ENCODE measurements at regions not wholly inside any gene's neighbourhood (a gene's known extent, or its start where the extent isn't known, plus 50 kb on each side); places are given as distances from the start of the nearest gene placed in this dataset.

DNA sequence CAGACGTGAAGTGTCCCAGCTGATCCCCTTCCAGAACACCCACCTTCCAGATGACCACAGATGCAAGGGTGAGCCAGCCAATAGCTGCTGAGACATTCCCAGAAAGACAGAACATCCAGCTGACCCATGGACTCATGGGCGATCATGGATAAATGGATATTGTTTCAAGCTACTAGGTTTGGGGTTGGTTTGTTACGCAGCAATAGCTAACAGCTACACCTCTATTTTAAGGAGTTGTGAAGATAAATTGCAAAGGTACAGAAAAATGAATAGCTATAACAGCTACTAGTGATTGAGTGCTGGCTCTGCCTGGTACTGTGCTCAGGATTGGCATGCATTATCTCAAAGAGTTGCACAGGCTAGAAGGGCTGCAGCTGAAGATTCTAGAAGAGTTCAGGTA, 122.5 kb downstream of the MIAT start:
- H3K4me3 Mint-ChIP-seq, result no peak overlapping the region
- peaks cover 2% of the 10 kb centered on the region for H3K9me3 Mint-ChIP-seq
- DNase-seq, result no peak
- no peak overlapping the region for H3K27ac Mint-ChIP-seq
- H3K36me3 Mint-ChIP-seq (ENCODE audit: low read depth), result peaks cover 91% of the 10 kb centered on the region
- H3K27me3 Mint-ChIP-seq, result no peaks in the 10 kb centered on the region
- no peaks in the 10 kb centered on the region for H3K4me1 Mint-ChIP-seq (ENCODE audit: low read depth)

DNA sequence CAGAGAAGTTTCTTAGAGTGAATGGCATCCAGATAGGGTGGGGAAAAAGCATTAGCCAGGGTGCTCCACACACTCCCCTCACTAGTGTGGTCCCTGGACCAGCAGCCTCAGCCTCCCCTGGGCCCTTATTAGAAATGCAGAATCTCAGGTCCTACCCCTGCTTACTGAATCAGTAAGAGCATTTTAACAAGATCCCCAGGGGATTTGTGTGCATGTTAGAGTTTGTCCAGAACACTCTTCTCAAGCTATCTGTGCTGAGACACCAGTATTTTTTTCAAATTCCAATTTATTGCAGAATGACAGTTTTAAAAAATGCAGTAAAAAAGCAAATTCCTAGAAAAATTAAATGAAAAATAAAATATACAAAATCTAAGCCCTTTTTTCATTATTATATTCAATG, 123.1 kb downstream of the MIAT start:
- Mint-ChIP-seq H3K27me3 (no peaks in the 10 kb centered on the region), H3K27ac (no peak overlapping the region), H3K4me3 (no peak overlapping the region), H3K9me3 (peaks cover 2% of the 10 kb centered on the region), H3K4me1 (ENCODE audit: low read depth) (peaks cover 4% of the 10 kb centered on the region), H3K36me3 (ENCODE audit: low read depth) (peaks cover 90% of the 10 kb centered on the region)
- no peak for DNase-seq

DNA sequence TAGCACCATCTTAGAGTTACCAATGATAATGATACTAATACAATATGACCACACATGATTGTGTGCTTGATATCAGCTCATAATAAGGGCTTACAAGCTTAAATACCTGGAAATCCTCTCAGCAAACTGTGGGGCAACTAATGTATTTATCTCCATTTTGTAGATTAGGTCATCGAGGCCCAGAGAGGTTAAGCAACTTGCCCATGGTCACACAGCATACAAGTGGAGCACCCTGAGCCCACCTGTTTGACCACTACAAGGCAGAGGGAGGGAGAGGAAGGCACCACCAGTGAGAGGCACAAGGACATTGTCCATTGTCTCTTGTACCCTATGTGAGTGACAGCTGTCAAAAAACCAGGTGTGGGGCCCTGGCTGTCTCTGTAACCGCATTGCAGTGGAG, 123.7 kb downstream of the MIAT start:
- Mint-ChIP-seq H3K27ac (no peak overlapping the region), H3K36me3 (ENCODE audit: low read depth) (peaks cover 90% of the 10 kb centered on the region), H3K4me3 (no peak overlapping the region), H3K4me1 (ENCODE audit: low read depth) (peaks cover 9% of the 10 kb centered on the region), H3K27me3 (no peaks in the 10 kb centered on the region), H3K9me3 (peaks cover 2% of the 10 kb centered on the region)
- DNase-seq, result no peak

DNA sequence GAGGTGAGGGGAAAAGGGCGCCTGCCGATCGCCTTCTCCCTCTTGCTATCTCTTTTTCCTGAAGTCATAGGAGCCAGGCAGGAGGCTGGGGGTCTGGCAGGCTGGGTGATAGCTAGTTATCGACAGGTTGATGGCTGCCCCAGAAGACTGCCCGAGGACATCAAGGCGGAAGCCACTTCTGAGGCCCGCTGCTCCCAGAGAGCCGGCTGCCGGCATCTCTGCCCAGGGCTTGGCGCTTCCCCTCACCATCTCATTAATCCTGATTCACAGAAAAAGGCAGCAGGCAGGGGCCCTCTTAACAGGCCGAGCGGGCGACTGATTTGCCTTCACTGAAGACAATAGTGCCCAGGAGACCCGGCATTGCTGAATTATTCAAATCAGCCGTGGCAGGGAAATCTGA, 124.2 kb downstream of the MIAT start:
- DNase-seq, result no peak
- Mint-ChIP-seq H3K4me3 (no peak overlapping the region), H3K9me3 (peaks cover 2% of the 10 kb centered on the region), H3K27ac (no peak overlapping the region), H3K4me1 (ENCODE audit: low read depth) (peaks cover 11% of the 10 kb centered on the region), H3K36me3 (ENCODE audit: low read depth) (peaks cover 87% of the 10 kb centered on the region), H3K27me3 (no peaks in the 10 kb centered on the region)

DNA sequence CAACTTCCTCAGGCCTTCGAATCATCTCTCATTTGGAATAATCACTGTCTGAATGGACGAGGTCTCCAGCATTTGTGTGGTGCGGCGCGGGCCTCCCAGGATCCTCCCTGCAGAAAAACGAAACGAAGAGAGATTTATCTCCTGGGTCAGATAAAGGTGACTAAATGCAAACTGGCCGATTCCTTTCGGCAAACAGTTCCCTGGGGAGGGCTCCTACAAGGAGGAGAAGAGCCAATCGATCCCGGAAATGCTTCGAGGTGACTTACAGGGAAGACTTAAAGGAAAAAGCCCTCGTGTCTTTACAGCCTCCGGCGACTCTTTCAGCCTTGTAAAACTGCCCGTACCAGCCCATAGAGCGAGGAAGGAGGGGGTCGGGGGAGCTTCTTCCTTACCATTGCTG, 126.5 kb downstream of the MIAT start:
- Mint-ChIP-seq H3K27me3 (no peaks in the 10 kb centered on the region), H3K9me3 (peaks cover 2% of the 10 kb centered on the region), H3K4me1 (ENCODE audit: low read depth) (peaks cover 11% of the 10 kb centered on the region), H3K36me3 (ENCODE audit: low read depth) (peaks cover 78% of the 10 kb centered on the region), H3K4me3 (no peak overlapping the region), H3K27ac (no peak overlapping the region)
- no peak for DNase-seq

DNA sequence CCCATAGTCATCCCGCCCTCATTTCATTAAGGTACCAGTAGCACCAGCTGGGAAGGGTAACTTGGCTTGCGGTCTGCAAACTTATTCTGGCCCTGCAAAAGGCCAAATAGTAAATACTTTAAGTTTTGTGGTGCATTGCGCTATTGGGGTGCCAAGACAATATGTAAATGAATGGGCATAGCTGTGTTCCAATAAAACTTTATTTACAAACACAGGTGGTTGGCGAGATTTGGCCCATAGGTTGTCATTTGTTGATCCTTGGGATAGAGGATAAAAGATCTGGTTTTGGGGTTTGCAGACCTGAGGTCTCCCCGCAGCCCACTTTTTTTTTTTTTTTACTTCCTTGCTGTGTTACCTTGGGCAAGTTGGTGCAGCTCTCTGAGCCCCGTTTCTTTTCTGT, 127.4 kb downstream of the MIAT start:
- H3K4me1 Mint-ChIP-seq (ENCODE audit: low read depth), result peaks cover 11% of the 10 kb centered on the region
- H3K27me3 Mint-ChIP-seq, result no peaks in the 10 kb centered on the region
- H3K9me3 Mint-ChIP-seq, result no peaks in the 10 kb centered on the region
- peaks cover 72% of the 10 kb centered on the region for H3K36me3 Mint-ChIP-seq (ENCODE audit: low read depth)
- DNase-seq, result no peak
- no peak overlapping the region for H3K4me3 Mint-ChIP-seq
- no peak overlapping the region for H3K27ac Mint-ChIP-seq

DNA sequence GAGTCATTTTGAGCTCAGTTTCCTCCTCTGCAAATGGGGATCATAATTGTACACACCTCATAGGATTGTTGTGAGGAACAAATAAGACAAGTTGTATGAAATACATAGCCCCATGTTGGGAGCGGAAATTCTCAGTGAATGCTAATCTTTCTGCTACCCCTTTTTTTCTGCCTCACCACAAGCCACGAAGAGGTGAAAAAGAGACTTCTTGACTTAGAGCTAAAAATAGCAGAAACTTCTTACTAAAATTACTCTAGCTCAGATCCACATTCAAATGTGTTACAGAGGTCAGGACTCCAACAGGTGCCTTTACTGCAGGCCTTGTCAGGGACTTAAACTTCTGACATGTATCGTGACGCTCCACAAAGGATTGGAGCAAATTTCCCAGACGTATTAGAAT, 128.5 kb downstream of the MIAT start:
- Mint-ChIP-seq H3K9me3 (no peaks in the 10 kb centered on the region), H3K4me3 (no peak overlapping the region), H3K36me3 (ENCODE audit: low read depth) (peaks cover 74% of the 10 kb centered on the region), H3K27me3 (no peaks in the 10 kb centered on the region), H3K27ac (peak overlapping the region; percentile 24), H3K4me1 (ENCODE audit: low read depth) (peaks cover 11% of the 10 kb centered on the region)
- no peak for DNase-seq

DNA sequence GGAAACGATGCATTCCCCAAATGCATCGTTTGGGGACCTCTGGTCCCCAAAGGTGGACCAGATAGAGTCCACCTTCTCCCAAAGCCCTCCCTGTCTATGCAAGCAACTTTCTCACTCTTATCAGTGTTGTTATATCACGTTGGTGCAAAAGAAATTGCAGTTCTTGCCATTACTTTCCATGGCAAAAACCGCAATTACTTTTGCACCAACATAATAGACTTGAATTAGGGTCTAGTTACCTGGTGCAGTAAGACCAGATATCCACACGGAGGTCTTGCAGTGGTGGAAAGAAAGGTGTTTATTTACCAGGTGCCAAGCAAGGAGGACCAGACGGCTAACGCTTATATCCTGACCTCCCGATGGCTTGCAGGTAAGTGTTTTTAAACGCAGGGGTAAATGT, 129.0 kb downstream of the MIAT start:
- Mint-ChIP-seq H3K27me3 (no peaks in the 10 kb centered on the region), H3K36me3 (ENCODE audit: low read depth) (peaks cover 74% of the 10 kb centered on the region), H3K4me1 (ENCODE audit: low read depth) (peaks cover 11% of the 10 kb centered on the region), H3K27ac (no peak overlapping the region), H3K4me3 (no peak overlapping the region), H3K9me3 (no peaks in the 10 kb centered on the region)
- no peak for DNase-seq

DNA sequence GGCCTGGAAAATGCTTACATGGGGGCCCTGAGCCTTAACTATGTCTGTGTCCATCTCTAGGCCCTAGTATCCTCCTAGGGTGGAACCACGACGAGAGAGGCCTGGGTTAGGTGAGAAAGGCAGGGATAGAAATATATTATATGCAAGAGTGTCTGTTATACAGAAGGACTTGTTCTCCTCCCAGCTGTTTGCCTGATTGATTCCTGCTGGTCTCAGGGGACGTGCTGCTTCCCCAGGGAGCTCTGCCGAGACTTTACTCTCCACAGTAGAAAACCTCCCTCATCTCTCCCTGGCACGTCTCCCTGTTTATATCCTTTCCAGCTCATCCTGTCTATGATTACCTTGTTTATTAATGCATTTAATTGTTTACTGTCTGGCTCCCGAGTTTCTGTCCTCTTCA, 132.6 kb downstream of the MIAT start:
- Mint-ChIP-seq H3K27ac (no peak overlapping the region), H3K9me3 (no peaks in the 10 kb centered on the region), H3K27me3 (no peaks in the 10 kb centered on the region), H3K36me3 (ENCODE audit: low read depth) (peaks cover 71% of the 10 kb centered on the region), H3K4me3 (no peak overlapping the region), H3K4me1 (ENCODE audit: low read depth) (peaks cover 11% of the 10 kb centered on the region)
- DNase-seq, result no peak

DNA sequence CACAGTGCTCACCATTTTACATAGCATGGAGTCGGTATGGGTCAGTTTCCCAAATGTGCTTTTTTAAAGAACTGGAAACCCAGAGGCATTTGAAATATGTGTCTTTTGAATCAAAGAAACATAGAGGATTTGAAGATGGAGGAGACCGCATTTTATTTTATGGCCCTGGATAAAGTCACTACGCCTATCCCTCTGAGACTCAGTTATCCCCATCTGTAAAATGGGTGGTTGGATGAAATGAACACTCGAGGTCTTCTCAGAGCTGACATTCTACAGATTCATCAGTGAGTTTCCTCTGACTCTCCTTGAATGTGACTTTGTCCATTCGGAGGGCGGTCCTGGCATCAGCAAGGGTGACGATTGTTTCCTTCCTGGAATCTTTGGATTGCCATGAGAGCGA, 135.1 kb downstream of the MIAT start:
- no peak for DNase-seq
- no peaks in the 10 kb centered on the region for H3K4me1 Mint-ChIP-seq (ENCODE audit: low read depth)
- no peak overlapping the region for H3K4me3 Mint-ChIP-seq
- H3K9me3 Mint-ChIP-seq, result no peaks in the 10 kb centered on the region
- peaks cover 63% of the 10 kb centered on the region for H3K36me3 Mint-ChIP-seq (ENCODE audit: low read depth)
- H3K27me3 Mint-ChIP-seq, result no peaks in the 10 kb centered on the region
- no peak overlapping the region for H3K27ac Mint-ChIP-seq

DNA sequence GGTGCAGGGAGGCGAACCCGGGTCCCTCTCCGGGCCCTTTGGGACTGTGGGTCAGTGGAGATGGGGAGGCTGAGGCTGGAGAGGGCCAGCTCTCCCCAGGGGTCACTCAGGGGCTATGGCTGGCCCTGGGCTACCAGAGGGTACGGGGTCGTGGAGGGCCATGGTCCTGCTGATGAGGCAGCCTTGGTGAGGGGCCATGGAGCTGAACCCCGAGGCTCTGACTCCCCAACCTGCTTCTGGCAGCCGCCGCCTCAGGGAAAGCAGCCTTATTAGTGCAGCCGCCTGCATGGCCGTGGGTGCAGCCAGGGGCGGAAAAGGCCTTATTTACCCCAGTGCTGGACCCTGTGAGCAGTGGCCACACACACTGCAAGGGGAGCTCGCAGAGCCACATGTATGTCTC, 139.4 kb downstream of the MIAT start:
- Mint-ChIP-seq H3K27me3 (no peaks in the 10 kb centered on the region), H3K4me3 (no peak overlapping the region), H3K27ac (no peak overlapping the region), H3K36me3 (ENCODE audit: low read depth) (peaks cover 38% of the 10 kb centered on the region), H3K9me3 (no peaks in the 10 kb centered on the region), H3K4me1 (ENCODE audit: low read depth) (no peaks in the 10 kb centered on the region)
- DNase-seq, result no peak

DNA sequence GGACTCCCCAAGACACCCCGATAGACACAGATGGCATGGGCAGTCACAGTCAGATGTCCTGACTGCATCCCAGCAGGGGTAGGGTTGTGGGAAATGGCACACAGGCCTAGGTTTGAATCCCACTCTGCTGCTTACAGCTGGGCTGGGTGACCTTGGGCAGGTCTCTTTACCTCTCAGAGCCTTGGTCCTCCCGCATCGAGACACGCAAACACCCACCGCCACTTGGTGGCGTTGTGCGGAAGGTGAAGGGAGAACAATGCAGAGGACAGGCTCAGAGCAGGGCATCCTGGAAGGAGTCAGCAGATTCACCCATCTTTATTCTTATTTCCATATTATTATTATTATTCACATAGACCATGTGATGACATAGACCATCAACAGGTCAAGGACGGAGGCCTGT, 140.5 kb downstream of the MIAT start:
- Mint-ChIP-seq H3K36me3 (ENCODE audit: low read depth) (peaks cover 32% of the 10 kb centered on the region), H3K4me3 (no peak overlapping the region), H3K4me1 (ENCODE audit: low read depth) (no peaks in the 10 kb centered on the region), H3K27me3 (no peaks in the 10 kb centered on the region), H3K9me3 (no peaks in the 10 kb centered on the region), H3K27ac (no peak overlapping the region)
- no peak for DNase-seq

DNA sequence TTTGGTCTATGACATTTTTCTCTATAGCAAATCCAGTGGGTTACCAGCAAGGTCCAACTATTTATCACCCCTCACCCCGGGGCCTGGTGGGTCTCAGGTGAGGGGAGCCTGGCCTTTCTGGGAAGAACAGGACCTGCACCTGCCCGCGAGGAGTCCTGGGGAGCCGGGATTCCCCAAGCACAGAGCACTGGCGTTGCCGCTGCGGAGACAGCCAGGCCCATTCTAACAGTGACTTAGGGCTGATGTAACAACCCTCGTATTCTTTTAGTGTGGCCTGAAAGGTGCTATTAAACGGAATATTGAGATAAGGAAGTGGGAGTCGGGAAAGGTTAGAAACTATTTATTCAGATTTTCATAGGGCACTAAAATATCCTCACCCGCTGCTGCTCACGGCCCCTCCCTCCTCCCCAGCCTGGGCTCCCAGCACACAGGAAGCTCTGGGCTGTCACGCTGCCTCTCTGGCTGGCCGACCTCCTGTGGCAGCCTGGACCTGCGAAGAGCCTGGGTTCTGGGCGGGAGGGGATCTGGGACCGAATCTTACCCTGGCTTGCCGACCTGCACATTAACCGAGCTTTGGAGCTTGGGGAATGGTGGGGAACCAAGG, 141.2 kb downstream of the MIAT start:
- H3K27me3 Mint-ChIP-seq, result no peaks in the 10 kb centered on the region
- no peak overlapping the region for H3K4me3 Mint-ChIP-seq
- H3K36me3 Mint-ChIP-seq (ENCODE audit: low read depth), result peaks cover 26% of the 10 kb centered on the region
- H3K27ac Mint-ChIP-seq, result no peak overlapping the region
- H3K9me3 Mint-ChIP-seq, result no peaks in the 10 kb centered on the region
- no peaks in the 10 kb centered on the region for H3K4me1 Mint-ChIP-seq (ENCODE audit: low read depth)
- DNase-seq, result no peak

DNA sequence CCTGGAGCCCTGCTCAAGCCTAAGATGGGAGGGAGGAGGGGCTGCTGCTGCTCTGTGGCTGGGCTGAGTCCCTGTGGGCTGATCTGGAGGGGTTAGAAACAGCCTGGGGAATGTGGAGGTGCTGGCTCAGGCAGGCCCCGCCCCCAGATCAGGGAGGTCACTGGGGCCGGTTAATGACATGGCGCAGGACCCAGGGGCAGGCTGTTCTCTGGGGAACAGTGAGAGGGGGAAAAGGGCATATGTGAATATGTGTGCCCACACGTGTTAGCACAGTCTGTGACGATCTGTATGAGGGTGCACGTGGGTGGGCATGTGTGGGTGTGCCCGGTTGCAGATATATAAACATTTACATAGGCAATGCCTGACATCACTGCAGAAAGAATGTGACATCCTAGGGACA, 143.5 kb downstream of the MIAT start:
- Mint-ChIP-seq H3K36me3 (ENCODE audit: low read depth) (peaks cover 8% of the 10 kb centered on the region), H3K4me1 (ENCODE audit: low read depth) (no peaks in the 10 kb centered on the region), H3K27me3 (no peaks in the 10 kb centered on the region), H3K4me3 (no peak overlapping the region), H3K9me3 (no peaks in the 10 kb centered on the region), H3K27ac (no peak overlapping the region)
- no peak for DNase-seq

DNA sequence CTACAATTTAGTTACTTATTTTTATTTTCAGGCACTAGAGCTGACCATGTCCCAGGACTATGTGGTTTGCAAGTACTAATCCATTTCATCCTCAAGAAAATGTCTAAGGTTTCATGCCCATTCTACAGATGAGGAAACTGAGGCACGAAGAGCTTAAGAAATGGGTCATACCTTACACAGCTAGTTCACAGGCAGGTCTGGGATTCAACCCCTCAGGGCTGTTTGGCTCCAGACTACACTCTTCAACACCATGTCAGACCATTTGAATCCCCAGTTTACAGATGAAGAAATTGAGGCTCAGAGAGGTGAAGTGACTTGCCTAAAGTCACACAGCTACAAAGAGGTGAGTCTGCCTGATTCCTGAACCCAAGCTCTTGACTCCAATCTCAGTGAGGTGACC, 144.1 kb downstream of the MIAT start:
- Mint-ChIP-seq H3K36me3 (ENCODE audit: low read depth) (peaks cover 8% of the 10 kb centered on the region), H3K4me3 (no peak overlapping the region), H3K27ac (no peak overlapping the region), H3K4me1 (ENCODE audit: low read depth) (no peaks in the 10 kb centered on the region), H3K27me3 (no peaks in the 10 kb centered on the region), H3K9me3 (no peaks in the 10 kb centered on the region)
- no peak for DNase-seq

DNA sequence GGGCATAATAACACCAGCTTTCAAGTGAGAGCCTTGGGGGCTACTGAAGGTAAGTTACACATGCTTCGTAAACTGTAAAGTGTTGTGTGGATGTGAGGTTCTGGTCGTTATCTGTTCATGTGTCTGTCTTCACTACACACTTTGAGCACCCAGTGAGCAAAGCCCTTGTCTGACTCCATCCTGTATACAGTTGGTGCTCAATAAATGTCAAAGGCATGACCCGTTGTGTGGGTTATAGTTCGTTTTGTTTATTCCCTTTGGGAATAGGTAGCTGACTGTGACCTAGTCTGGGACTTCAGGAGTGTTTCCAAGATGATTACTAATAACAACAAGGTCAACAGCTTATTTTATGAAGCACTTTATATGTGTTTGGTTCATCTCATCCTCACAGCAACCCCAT, 146.9 kb downstream of the MIAT start:
- no peaks in the 10 kb centered on the region for H3K27me3 Mint-ChIP-seq
- no peak overlapping the region for H3K27ac Mint-ChIP-seq
- no peaks in the 10 kb centered on the region for H3K4me1 Mint-ChIP-seq (ENCODE audit: low read depth)
- no peak overlapping the region for H3K4me3 Mint-ChIP-seq
- H3K36me3 Mint-ChIP-seq (ENCODE audit: low read depth), result peaks cover 8% of the 10 kb centered on the region
- no peaks in the 10 kb centered on the region for H3K9me3 Mint-ChIP-seq
- no peak for DNase-seq
